ENCODE measurements at regions not wholly inside any gene's neighbourhood (a gene's known extent, or its start where the extent isn't known, plus 50 kb on each side); places are given as distances from the start of the nearest gene placed in this dataset.

DNA sequence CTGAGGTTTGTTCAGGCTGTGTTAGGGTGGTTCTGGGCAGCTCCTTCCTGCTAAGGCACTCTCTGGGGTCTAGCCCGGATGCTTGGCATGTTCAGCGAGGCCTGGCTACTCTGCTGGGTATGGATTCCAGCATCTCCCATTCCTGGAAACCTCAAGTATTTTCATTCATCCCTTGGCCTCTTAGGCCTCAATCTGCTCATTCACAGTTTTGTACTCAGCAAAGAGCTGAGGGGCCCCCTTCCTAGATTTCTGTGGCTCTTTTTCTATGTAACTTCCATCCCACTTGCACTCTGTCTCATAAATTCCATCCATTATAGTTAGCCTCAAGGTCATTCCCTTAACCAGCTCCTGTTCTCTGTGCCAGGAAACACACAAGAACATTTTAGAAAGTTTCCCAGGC is 798.8 kb upstream of the HS6ST1 start:
- DNase-seq = no peak

DNA sequence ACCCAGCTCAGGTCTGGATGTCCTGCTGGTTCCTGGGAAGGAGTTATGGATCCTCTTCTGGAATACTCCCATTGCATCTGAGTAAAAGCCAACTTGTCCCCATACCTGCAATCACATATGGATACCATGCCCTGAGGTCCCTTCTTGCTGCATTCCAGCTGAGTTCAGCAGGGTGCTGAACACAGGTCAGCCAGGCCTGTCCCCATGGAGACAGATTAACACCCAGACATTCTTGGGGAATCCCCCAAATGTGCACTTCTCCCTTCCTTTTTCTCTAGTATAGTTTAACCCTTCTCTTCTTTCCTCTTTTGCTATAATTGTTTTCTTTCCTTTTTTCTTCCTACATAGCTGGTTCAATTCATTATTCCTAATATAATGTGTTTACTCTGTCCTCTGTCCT is 799.6 kb upstream of the HS6ST1 start:
- no peak for DNase-seq

GRCh38 chr2:129129087-129129486 is 810.4 kb upstream of the HS6ST1 start:
- no peak for DNase-seq

DNA sequence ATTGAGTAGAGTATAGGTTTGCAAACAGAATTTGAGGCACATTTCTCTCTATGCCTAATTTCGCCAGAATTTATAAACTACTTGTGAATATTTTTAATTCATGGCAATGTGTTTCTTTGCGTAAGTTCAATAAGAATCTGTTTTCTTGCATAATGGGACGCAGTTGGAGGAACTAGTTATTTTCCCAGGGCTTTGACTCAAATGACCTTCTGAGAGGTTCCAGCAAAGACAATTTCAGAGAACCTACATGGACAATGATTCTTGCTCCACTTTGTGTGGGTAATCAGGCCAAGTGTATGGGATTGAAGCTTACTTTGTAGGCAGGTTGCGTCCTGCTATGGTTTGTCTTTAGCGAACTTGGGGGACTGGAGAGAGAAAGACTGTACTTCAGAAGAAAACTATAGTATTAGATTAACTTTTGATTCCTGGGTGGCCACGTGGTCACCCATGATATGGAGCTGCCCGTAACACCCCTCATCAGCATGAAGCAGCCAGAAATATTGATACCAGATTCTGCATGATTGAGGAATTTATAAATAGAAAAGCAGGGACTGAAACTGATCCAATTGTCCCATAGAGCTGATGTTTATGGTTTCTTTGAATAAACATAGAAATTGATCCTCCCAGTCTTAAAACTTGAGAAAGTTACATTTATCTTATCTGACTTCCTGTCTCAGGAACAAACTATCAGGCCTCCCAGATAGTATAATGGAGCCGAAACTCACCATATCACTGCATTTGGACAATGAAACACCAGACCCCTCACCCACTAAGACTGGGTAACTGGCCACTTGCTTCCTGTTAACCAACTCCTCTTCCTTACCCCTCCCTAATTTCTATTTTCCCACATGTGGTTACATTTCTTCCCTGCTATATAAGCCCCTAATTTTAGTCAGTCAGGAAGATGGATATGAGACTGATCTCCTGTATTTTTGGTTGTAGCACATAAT is 815.3 kb upstream of the HS6ST1 start:
- DNase-seq = no peak

DNA sequence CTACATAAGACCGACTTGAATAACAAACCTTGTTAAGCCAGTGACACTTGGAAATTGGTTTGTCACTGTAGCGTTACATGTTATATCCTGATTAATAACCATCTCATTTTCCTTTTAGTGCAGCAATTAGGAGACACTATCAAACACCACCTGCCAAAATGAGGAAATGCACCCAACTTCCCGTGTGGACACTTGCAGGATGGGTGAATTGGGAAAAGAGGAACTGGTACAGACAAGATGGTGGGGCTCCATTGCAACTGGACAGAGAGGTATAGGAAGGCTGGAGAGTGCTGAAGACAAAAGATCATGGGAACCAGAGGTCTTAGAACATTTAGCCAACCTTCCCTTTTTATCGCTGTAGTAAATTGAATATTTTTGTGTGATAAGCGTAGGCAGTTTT is 816.3 kb upstream of the HS6ST1 start:
- DNase-seq = no peak

DNA sequence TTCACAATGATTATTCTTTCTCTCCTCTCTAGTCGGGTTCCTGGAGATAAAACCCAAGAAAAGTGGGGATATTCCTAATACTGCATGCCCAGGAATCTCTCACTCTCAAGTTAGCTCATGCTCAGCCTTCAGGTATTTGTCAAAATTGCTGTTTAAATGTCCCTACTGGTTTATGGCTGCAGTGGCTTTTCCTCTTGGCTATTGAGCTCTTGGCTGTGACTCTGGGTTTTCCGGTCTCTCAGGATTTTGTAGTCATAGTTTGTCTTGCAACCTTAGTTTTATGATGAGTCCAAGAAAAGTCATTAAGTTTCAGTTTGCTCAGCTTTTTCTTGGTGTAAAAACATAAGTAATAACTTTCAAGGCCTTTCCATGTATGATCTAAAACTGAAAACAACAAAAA is 820.7 kb upstream of the HS6ST1 start:
- no peak for DNase-seq

DNA sequence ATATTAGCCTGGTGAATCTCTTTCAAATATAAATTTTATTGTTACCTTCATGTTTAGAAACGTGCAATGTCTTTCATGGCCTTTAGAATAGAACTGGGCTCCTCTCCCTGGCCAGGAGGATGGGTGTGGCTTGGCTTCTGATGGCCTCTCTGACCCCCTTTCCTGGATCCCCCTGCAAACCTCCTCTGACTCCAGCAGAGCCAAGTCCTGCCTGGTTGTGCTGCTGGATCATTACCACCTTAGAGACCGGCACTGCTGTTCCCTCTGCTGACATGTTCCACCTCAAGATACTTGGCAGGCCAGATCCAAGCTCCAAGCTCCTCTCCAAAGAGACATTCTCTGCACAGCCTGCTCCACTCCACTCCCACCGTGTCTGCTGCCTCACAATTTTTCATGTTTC is 823.8 kb upstream of the HS6ST1 start:
- DNase-seq = no peak

DNA sequence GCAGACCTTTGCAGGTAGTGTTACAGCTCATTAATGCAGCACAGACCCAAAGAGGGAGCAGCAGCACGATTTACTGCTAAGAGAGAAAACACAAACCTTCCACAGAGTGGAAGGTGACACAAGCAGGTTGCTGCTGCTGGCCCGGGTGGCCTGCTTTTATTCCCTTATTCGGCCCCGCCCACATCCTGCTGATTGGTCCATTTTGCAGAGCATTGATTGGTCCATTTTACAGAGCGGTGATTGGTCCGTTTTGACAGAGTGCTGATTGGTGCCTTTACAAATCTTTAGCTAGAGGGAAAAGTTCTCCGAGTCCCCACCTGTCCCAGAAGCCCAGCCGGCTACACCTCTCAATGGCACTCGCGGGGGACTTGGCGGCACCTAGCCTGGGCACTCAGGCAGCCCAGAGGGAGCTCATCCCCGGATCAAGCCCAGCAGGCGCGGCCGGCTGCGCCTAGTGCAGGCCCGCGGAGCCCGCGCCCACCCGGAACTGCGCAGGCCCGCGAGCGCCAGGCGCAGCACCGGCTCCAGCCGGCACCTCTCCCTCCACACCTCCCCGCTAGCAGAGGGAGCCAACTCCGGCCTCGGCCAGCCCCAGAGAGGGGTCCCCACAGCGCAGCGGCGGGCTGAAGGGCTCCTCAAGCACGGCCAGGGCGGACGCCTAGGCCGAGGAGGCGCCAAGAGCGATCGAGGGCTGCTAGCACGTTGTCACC is 825.6 kb upstream of the HS6ST1 start:
- DNase-seq = no peak

DNA sequence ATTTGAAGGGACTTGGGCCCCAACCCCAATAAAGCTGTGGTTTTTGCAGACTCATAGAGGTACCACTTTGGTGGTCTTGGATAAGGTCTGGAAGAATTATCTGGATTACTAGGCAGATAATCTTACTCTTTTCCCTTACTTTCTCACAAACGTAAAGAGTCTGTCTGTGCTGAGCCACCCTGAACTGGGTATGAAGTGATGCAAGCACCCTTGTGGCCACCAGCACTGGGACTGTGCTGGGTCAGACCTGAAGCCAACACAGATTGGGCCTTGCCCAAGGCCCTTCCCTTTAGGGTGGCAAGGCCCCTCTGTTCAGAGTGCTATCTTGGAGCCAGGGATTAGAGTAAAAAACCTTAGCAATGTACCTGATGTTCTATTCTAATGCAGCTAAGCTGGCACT is 827.0 kb upstream of the RAB6C start:
- DNase-seq = no peak

GRCh38 chr2:129160879-129161278 is 818.6 kb upstream of the RAB6C start:
- DNase-seq = no peak

GRCh38 chr2:129164220-129164949 is 815.1 kb upstream of the RAB6C start:
- no peak for DNase-seq

DNA sequence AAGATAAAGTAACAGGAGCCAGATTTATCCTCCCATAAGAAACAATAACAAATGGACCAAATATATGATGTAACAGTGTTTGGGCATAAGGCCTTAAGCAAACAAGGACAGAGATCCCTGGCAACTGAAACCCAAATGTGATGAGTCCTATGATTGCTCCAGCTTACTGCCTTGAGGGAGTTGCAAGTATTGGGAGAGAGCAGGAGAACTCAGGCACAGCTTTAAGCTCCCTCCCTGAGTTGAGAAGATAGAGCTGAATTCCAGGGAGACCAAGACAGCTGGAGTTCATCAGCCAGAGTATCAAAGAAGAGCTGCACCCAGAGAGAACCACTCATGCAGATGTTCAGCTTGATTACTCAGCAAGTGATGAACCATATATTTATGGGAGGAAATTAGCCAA is 814.5 kb upstream of the RAB6C start:
- no peak for DNase-seq

- no peak for DNase-seq
These were observed 812.0 kb upstream of the RAB6C start for GRCh38 chr2:129167456-129167855.

DNA sequence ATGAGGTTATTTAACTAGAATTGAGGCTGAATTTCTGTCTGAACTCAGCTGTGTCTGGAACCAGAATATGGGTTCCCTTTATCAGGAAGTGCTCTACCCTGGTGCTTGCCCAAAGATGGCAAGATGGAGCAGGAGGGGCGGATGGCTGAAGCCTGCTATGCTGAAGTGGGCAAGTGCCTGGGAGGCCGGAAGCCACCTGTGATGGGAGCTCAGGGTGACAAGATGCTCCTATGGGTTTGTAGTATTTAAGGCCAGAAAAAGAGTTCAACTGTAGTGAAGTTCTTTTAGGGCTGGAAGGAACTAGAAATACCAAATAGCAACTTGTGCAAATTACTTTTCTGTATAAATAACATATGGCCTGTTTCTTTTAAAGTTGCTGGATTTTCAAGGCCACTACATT is 808.9 kb upstream of the RAB6C start:
- no peak for DNase-seq

DNA sequence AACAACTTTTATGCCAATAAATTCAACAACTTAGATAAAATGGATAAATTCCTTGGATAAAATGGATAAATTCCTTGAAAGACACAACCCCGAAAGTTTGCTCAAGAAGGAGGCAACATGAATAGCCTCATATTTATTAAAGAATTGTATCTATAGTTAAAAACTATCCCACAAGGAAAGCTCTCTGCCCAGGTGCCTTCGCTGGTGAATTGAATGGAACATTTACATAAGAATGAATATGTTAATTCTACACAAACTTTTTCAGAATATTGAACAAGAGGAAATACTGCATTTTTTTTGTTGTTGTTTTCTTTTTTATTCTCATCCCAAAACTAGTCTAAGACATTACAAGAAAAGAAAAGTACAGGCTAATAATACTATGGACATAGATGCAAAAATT is 805.3 kb upstream of the RAB6C start:
- no peak for DNase-seq

DNA sequence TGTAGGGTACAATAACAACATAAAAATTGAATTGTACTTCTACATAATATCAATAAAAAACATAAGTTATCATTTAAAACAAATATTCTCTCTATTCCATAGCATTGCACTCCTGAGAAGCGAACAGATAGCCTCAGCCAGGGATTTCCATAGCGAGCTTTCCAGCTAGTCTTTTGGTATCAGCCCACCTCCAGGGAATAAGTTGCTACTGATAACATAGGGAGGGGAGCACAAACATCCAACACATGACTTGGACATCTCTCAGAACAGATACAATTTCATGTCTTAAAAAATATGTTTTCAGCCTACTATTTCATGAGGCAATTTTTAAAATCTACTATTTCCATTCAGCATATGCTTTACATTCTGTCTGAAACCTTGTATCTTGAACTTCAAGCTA is 804.4 kb upstream of the RAB6C start:
- no peak for DNase-seq

DNA sequence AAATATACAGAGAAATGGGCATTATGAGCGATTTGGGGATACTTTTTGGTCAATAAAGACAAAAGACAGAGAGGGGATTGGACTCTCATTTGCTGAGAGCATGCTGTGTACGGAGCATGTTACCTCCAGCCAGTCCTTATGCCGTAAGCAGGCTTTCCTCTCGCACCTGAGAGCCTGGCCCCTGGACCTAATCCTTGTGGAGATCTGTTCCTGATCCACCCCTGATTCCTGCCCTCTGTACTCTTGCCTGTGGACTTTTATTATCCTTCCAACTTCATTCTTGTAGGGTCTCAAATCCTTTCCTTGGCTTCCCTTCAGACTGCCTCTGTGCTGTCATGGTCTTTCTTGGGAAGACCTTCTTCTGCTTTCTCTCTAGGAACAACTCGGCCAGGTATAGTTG is 803.1 kb upstream of the RAB6C start:
- DNase-seq = no peak

DNA sequence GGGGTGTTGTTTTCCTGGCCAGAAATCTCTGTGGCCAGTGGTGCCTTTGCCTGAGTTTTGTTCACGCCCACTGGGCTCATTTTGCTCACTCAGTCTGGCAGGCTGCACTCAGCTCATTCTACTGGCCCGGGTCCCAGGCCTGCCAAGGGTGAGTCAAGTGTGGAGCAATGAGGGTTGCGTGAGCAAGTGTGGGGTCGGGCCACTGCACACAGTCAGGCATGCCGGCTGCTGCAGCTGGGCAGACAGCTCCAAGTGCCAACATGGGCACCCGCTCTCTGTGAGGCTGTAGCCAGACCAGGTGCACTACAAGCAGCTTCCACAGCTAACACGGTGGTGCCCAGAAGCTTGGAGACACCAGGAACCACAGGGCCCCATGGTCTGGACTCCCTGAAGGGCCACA is 801.1 kb upstream of the RAB6C start:
- DNase-seq = no peak

GRCh38 chr2:129179199-129179598 is 800.3 kb upstream of the RAB6C start:
- no peak for DNase-seq

DNA sequence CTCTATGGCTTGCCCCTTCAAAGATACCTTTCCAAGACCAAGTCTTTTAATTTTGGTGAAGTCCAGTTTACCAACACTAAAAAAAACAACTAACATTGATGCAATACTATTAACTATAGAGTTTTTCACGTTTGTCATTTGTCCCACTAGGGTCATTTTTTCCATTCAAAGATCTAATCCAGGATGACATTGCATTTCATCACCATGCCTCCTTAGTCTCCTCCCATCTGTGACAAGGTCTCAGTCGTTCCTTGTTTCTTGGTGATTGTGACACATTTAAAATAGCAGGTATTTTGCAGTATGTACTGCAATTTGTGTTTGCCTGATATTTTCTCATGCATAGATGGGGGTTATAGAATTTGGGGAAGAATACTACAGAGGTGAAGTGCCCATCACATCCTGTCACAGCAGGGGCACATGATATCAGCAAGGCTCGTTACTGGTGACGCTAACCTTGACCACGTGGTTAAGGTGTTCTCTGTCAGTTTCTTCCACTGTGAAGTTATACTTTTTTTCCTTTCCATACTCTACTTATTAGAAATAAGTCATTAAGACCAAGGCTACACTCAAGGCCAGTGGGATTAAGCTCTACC is 799.2 kb upstream of the RAB6C start:
- no peak for DNase-seq

- DNase-seq = no peak
These were observed 798.0 kb upstream of the RAB6C start for GRCh38 chr2:129181433-129181832.

GRCh38 chr2:129181963-129182362 is 797.5 kb upstream of the RAB6C start:
- no peak for DNase-seq

DNA sequence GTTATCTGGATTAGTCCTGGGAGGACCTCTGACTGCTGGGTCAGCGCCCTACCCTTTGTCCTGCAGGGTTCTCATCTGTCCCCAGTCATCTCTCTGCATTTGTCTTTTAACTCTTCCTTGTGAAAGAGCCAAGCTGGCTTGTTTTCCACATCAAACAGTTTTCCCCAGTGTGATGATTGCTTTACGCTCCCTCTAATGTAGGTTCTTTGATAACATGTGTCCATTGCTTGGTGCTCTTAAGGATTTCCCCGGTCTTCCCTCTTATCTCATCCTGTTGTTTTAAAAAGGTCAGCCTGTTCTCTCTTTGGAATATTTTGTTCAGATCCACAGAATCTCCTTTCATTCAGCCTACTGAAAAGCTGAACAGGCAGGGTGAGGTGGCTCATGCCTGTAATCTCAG is 792.1 kb upstream of the RAB6C start:
- no peak for DNase-seq
